H1 (cell line): ENCODE measurements at regions not wholly inside any gene's neighbourhood (a gene's known extent, or its start where the extent isn't known, plus 50 kb on each side); places are given as distances from the start of the nearest gene placed in this dataset.

ENCODE experiments used
- CTCF ChIA-PET: fragments of 300-600 bp; sonication (Branson Sonifier 250); formaldehyde crosslinking; loops from one replicate; lab custom pipeline; 2021; ENCODE audit not compliant: partially characterized antibody; lab: Charles Lee
- POLR2A ChIA-PET: fragments of 300-600 bp; sonication (Branson Sonifier 250); formaldehyde crosslinking; loops from one replicate; lab custom pipeline; 2021; ENCODE audit warnings: inconsistent platforms; ENCODE audit not compliant: partially characterized antibody; lab: Charles Lee
- DNase-seq, 2 experiments: peaks; one replicate each; pipeline versions ENCODE4 v3.0.0 to v3.0.0-alpha.2; 2010 to 2022; ENCODE audit warnings: low spot score in 2 of 2, low read depth in 1 of 2, mixed read lengths in 1 of 2
- FAIRE-seq: peaks from 2 replicates; lab custom pipeline; 2011; peaks lifted over from hg19 to GRCh38; lab: Jason Lieb, UNC
- H2AFZ ChIP-seq: 2 replicates; pipeline ENCODE4 v1.8.1; 2012; ENCODE audit warnings: low read length, inconsistent platforms
- H2AK5ac ChIP-seq: 2 replicates; pipeline ENCODE4 v1.6.1; 2013; ENCODE audit warnings: low read depth, low read length
- H2BK120ac ChIP-seq: replicated peaks from 2 replicates; pipeline ENCODE3; 2013; ENCODE audit warnings: low read depth, low read length, inconsistent platforms
- H2BK12ac ChIP-seq: 2 replicates; pipeline ENCODE4 v1.6.1; 2013; ENCODE audit warnings: low read depth, low read length
- H2BK15ac ChIP-seq: 2 replicates; pipeline ENCODE4 v1.6.1; 2013; ENCODE audit warnings: low read length
- H2BK20ac ChIP-seq: 2 replicates; pipeline ENCODE4 v1.6.1; 2013; ENCODE audit warnings: low read length
- H2BK5ac ChIP-seq: 2 replicates; pipeline ENCODE4 v1.6.1; 2013; ENCODE audit warnings: low read depth, low read length
- H3K14ac ChIP-seq: 2 replicates; pipeline ENCODE4 v1.6.1; 2013; ENCODE audit warnings: inconsistent platforms; ENCODE audit not compliant: insufficient read length
- H3K18ac ChIP-seq: 2 replicates; pipeline ENCODE4 v1.6.1; 2013; ENCODE audit warnings: low read length; ENCODE audit errors: extremely low read depth
- H3K23ac ChIP-seq: 2 replicates; pipeline ENCODE4 v1.6.1; 2013; ENCODE audit warnings: inconsistent platforms; ENCODE audit not compliant: insufficient read length
- H3K23me2 ChIP-seq: 2 replicates; pipeline ENCODE4 v1.6.1; 2013; ENCODE audit warnings: low read depth, low read length
- H3K27ac ChIP-seq: 2 replicates; pipeline ENCODE4 v1.6.1; 2011; ENCODE audit warnings: low read depth, low read length, inconsistent platforms
- H3K27me3 ChIP-seq, 4 experiments: replicated peaks in 1 of 4; 1 replicate in 1 of 4; 2 replicates in 3 of 4; pipeline versions ENCODE4 v1.6.1 to v1.8.1; 2011 to 2013; ENCODE audit warnings: low read length in 3 of 4, mild to moderate bottlenecking in 3 of 4, inconsistent platforms in 2 of 4, mixed read lengths in 2 of 4, moderate library complexity in 1 of 4; ENCODE audit not compliant: control insufficient read depth in 3 of 4, insufficient read depth in 3 of 4; ENCODE audit errors: extremely low read depth in 1 of 4
- H3K36me3 ChIP-seq, 4 experiments: 2 replicates each; pipeline versions ENCODE4 v1.6.1 to v1.8.1; 2011 to 2013; ENCODE audit warnings: mild to moderate bottlenecking in 4 of 4, low read length in 3 of 4, moderate library complexity in 2 of 4, control low read depth in 1 of 4, inconsistent platforms in 1 of 4; ENCODE audit not compliant: insufficient read depth in 4 of 4, control insufficient read depth in 2 of 4
- H3K4ac ChIP-seq: replicated peaks from 2 replicates; pipeline ENCODE3; 2013; ENCODE audit warnings: low read length, low read depth, mixed read lengths, inconsistent platforms; ENCODE audit not compliant: insufficient read length
- H3K4me1 ChIP-seq, 4 experiments: replicated peaks in 1 of 4; 1 replicate in 1 of 4; 2 replicates in 3 of 4; pipeline versions ENCODE4 v1.6.1 to v1.8.1; 2011 to 2013; ENCODE audit warnings: low read length in 3 of 4, inconsistent platforms in 2 of 4, mixed read lengths in 1 of 4; ENCODE audit not compliant: insufficient read depth in 4 of 4, control insufficient read depth in 3 of 4
- H3K4me2 ChIP-seq, 2 experiments: 2 replicates each; pipeline versions ENCODE4 v1.6.1 to v1.8.1; 2011 to 2013; ENCODE audit warnings: low read depth in 2 of 2, low read length in 2 of 2, control low read depth in 1 of 2, inconsistent platforms in 1 of 2, mild to moderate bottlenecking in 1 of 2; ENCODE audit not compliant: insufficient read depth in 1 of 2
- H3K4me3 ChIP-seq, 4 experiments: fragments of 200-600, 300-600 bp in 1 of 4; sonication (generic), shearing (Covaris generic), sonication (Bioruptor Twin) in 1 of 4; 2 replicates each; pipeline versions ENCODE4 v1.5.1 to v1.8.1; 2011 to 2016; ENCODE audit warnings: low read length in 4 of 4, low read depth in 3 of 4, control low read depth in 2 of 4, inconsistent platforms in 2 of 4, mild to moderate bottlenecking in 2 of 4, mixed read lengths in 1 of 4, moderate library complexity in 1 of 4; ENCODE audit not compliant: insufficient read depth in 2 of 4; ENCODE audit errors: extremely low read depth in 1 of 4
- H3K56ac ChIP-seq: replicated peaks from 2 replicates; pipeline ENCODE3; 2013; ENCODE audit warnings: low read depth, mild to moderate bottlenecking, mixed read lengths, low read length, inconsistent platforms; ENCODE audit not compliant: insufficient read length
- H3K79me1 ChIP-seq: 2 replicates; pipeline ENCODE4 v1.6.1; 2013; ENCODE audit warnings: low read depth, low read length, control low read depth
- H3K79me2 ChIP-seq, 2 experiments: 2 replicates each; pipeline versions ENCODE4 v1.6.1 to v1.8.1; 2012 to 2013; ENCODE audit warnings: low read length in 2 of 2, mild to moderate bottlenecking in 2 of 2, inconsistent platforms in 1 of 2; ENCODE audit not compliant: insufficient read depth in 2 of 2, control insufficient read depth in 1 of 2
- H3K9ac ChIP-seq, 4 experiments: replicated peaks in 1 of 4; 1 replicate in 1 of 4; 2 replicates in 3 of 4; pipeline versions ENCODE4 v1.6.1 to v1.8.1; 2011 to 2013; ENCODE audit warnings: low read depth in 3 of 4, low read length in 3 of 4, control low read depth in 2 of 4, mild to moderate bottlenecking in 2 of 4, moderate library complexity in 2 of 4, inconsistent platforms in 1 of 4; ENCODE audit errors: extremely low read depth in 1 of 4
- H3K9me3 ChIP-seq, 2 experiments: 2 replicates each; pipeline versions ENCODE4 v1.6.1 to v1.8.1; 2012 to 2013; ENCODE audit warnings: mild to moderate bottlenecking in 2 of 2, moderate library complexity in 2 of 2, control low read depth in 1 of 2, inconsistent platforms in 1 of 2, low read depth in 1 of 2, low read length in 1 of 2, mixed read lengths in 1 of 2; ENCODE audit not compliant: insufficient read depth in 2 of 2
- H4K20me1 ChIP-seq, 2 experiments: replicated peaks in 1 of 2; 2 replicates each; pipeline versions ENCODE3 to v1.8.1; 2011 to 2013; ENCODE audit warnings: inconsistent platforms in 2 of 2, low read length in 2 of 2, mild to moderate bottlenecking in 1 of 2; ENCODE audit not compliant: insufficient read depth in 2 of 2, control insufficient read depth in 1 of 2
- H4K5ac ChIP-seq: 2 replicates; pipeline ENCODE4 v1.6.1; 2013; ENCODE audit warnings: low read length, low read depth, mixed read lengths, inconsistent platforms; ENCODE audit not compliant: insufficient read length
- H4K8ac ChIP-seq: 2 replicates; pipeline ENCODE4 v1.8.0; 2013; ENCODE audit warnings: mild to moderate bottlenecking, moderate library complexity, low read length, inconsistent platforms; ENCODE audit not compliant: insufficient read depth; ENCODE audit errors: extremely low read depth
- H4K91ac ChIP-seq: replicated peaks from 2 replicates; pipeline ENCODE3; 2013; ENCODE audit warnings: low read length, mixed read lengths, inconsistent platforms; ENCODE audit not compliant: insufficient read length
- E2F6 ChIP-seq: IDR thresholded peaks from 2 replicates; pipeline ENCODE4 v1.6.1; 2012; ENCODE audit warnings: inconsistent platforms
- EZH2 ChIP-seq: fragments of 200-600 bp; sonication (generic); IDR thresholded peaks from 2 replicates; pipeline ENCODE4 v1.7.1; 2012; ENCODE audit warnings: low read depth, mild to moderate bottlenecking, moderate library complexity, low read length, inconsistent platforms; ENCODE audit not compliant: severe bottlenecking
- GTF2F1 ChIP-seq: IDR thresholded peaks from 2 replicates; pipeline ENCODE4 v1.6.1; 2012; ENCODE audit warnings: low read depth, low read length, improper control_type of control experiment, borderline replicate concordance
- WGBS, 2 experiments: shearing (Covaris generic) in 1 of 2; methylation state at CpG; one replicate each; pipeline versions ENCODE4 v1.1.6 to v1.1.7; 2013 to 2015; ENCODE audit warnings: low lambda C conversion rate in 2 of 2, mixed read lengths in 2 of 2, inconsistent platforms in 1 of 2, low coverage in 1 of 2, missing lambda C conversion rate in 1 of 2; ENCODE audit not compliant: insufficient replicate concordance in 2 of 2, insufficient coverage in 1 of 2, insufficient read length in 1 of 2; ENCODE audit errors: extremely low coverage in 1 of 2, missing lambda C conversion rate in 1 of 2; 5-methylcytosine and 5-hydroxymethylcytosine counted together
- TF ChIP-seq, protein P1 (sequence below): IDR thresholded peaks from 2 replicates; pipeline ENCODE4 v1.6.1; 2012; ENCODE audit warnings: inconsistent platforms

- H3K9me3 ChIP-seq = no peaks in the 10 kb centered on the region
- no peak overlapping the region for H3K4me3 ChIP-seq
- POLR2A ChIA-PET = interaction anchor here (1.6 kb wide), 1 partner anchor 9 kb away, joined by 4 read pairs; no protein-coding TSS in a partner anchor
- CTCF ChIA-PET = interaction anchor here (0.8 to 2.2 kb wide), 11 partner anchors 8 to 147 kb away, joined by 3 to 11 read pairs (median 4); no protein-coding TSS in a partner anchor
- no peak overlapping the region for H3K4ac ChIP-seq
- no peaks in the 10 kb centered on the region for H3K36me3 ChIP-seq
- no peak overlapping the region for H4K5ac ChIP-seq
- H3K4me2 ChIP-seq = no peak overlapping the region
- H2AK5ac ChIP-seq = no peak overlapping the region
- 0 out of 2 replicates have a peak overlapping the region, but pooled peaks have one; percentile 50 for H2BK12ac ChIP-seq
- H4K8ac ChIP-seq = no peak overlapping the region
- DNase-seq = no peak
- H3K23me2 ChIP-seq = no peaks in the 10 kb centered on the region
- no peaks in the 10 kb centered on the region for H3K79me1 ChIP-seq
- no peak overlapping the region for H2BK120ac ChIP-seq
- no peak overlapping the region for H3K18ac ChIP-seq
- H3K14ac ChIP-seq = no peak overlapping the region
- no peak overlapping the region for H2BK15ac ChIP-seq
- H3K9ac ChIP-seq = no peak overlapping the region
- H3K27ac ChIP-seq = no peak overlapping the region
- H2AFZ ChIP-seq = no peak overlapping the region
- no peaks in the 10 kb centered on the region for H3K27me3 ChIP-seq
- H2BK5ac ChIP-seq = no peak overlapping the region
- TF ChIP-seq E2F6 (peak; percentile 83), EZH2 (no peak), GTF2F1 (no peak)
- TF ChIP-seq, protein P1, sequence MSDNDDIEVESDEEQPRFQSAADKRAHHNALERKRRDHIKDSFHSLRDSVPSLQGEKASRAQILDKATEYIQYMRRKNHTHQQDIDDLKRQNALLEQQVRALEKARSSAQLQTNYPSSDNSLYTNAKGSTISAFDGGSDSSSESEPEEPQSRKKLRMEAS = peak; percentile 67
- WGBS, 2 experiments = 63% methylated on average over 12 of the region's 12 CpGs; no CpG with 5 or more reads in 1 of the 2 experiments
- no peaks in the 10 kb centered on the region for H4K20me1 ChIP-seq
- H2BK20ac ChIP-seq = no peak overlapping the region
- H3K4me1 ChIP-seq = peaks cover 7 to 29% (median 24%) of the 10 kb centered on the region in 4 experiments
- H3K23ac ChIP-seq = no peak overlapping the region
- H3K56ac ChIP-seq = no peak overlapping the region
- FAIRE-seq = no peak
- no peak overlapping the region for H4K91ac ChIP-seq
- H3K79me2 ChIP-seq = no peaks in the 10 kb centered on the region
Observed at GRCh38 chr21:38990424-38990794, 184.7 kb downstream of the ETS2 start.
